ENCODE measurements at regions not wholly inside any gene's neighbourhood (a gene's known extent, or its start where the extent isn't known, plus 50 kb on each side); places are given as distances from the start of the nearest gene placed in this dataset.
"Not testable (repeated sequence)": the region's sequence is repeated elsewhere in the genome, so short reads cannot be mapped to it uniquely, and the experiment has no call there.

- no peak for DNase-seq
These were observed 104.0 kb downstream of the CPZ start for GRCh38 chr4:8696369-8697127.

DNA sequence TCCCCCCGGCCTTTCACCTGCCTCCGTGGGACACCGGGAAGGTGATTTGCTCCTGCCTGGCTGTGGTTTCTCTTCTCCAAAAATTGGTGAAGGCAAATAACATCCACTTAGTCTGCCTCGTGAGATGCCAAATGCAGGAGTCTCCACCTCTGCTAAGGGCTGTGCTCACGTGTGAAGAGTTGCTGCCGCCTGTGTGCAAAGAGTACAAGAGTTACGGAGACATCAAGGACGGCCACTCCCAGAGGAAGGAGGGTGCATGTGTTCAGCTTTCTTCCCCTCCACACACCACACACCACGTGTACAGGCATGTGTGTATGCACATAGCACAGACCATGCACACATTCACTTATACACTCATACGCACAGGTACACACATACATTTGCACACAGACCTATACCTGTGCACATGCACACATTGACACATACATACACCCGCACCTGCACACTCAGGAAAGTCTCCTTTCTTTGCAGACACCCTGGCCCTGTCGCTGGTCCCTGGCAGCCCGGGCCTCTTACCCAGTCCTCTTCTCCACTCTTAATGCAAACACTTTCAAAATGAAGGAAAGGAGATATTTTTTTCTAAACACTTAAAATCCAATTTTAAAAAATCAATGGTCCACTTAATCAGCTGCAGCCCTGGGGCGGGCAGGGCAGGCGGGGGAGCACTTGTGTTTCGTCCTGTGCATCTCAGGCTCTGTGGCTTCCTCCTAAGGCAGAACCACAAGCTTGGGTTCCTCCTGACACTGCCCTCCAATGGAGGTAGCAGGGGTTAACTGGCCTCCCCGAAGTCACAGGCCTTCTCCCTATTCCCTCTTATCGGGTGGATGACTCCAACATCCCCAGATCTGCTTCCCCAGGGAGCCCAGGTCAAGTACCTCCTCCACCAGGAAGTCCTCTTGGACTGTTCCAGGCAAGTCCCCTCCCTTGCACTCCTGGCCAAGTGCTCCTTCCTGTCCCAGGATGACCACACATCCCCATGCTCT lies 103.0 kb downstream of the CPZ start:
- no peak for DNase-seq

GRCh38 chr4:8694651-8695151 lies 102.1 kb downstream of the CPZ start:
- no peak for DNase-seq

DNA sequence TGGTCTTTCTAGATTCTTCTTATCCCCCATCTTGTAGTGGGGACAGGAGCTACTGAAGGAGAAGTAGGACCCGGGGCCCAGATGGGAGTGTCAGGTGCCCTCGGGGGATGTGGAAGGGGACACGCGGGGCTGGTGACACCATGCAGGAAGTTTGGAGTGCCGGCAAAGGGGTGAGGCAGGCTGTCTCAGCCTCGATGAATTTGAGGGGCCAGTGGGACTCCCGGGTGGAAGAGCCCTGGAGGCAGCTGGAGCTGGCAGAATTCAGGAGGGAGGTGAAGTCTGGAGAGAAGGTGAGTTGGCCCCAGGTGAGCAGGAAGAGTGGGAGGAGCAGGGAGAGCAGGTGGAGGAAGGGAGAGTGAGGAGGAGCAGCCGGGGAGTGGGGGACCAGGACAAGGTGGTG lies 101.7 kb downstream of the CPZ start:
- no peak for DNase-seq

DNA sequence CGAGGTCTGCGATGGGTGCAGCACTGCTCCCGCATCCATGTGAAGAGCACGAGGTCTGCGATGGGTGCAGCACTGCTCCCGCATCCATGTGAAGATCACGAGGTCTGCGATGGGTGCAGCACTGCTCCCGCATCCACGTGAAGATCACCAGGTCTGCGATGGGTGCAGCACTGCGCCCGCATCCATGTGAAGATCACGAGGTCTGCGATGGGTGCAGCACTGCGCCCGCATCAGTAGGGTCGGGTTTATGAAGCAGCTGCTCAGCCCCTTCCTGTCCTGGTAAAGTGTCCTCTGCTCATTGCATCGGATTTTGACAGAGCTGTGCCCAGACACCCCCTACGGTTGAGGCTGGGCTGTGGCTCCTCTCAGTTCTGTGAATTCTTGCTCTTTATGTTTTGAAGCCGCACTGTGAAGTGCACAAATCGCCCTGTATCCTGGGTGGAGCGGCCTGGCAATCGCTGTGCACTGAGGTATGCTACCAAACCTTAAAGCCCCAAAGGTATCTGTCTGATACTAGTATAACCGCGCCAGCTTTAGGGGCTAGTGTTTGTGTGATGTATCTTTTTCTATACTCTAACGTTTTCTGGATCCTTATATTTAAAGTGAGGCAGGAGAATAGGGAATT lies 98.7 kb downstream of the CPZ start:
- DNase-seq, result no peak

GRCh38 chr4:8690216-8691150 lies 97.9 kb downstream of the CPZ start:
- no peak for DNase-seq

DNA sequence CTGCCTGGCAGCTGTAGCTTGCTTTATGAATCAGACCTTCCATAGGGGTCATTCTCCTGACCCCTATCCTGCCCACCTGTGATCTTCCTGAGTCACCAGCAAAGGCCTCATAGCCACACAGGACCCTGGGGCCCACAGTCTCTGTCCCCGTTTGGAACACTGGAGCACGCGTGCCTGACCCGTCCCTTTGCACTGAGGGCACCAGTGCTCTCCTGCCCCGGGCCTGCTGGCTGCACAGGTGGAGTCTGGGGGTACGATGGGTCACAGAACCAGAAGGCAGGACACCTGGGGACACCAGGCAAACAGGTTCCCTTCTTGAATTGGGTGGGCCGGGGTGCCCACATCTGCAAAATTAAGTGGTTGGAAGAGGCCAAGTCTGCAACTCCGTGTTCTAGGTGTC lies 97.2 kb downstream of the CPZ start:
- no peak for DNase-seq

GRCh38 chr4:8688908-8689445 lies 96.4 kb downstream of the CPZ start:
- DNase-seq, result no peak

DNA sequence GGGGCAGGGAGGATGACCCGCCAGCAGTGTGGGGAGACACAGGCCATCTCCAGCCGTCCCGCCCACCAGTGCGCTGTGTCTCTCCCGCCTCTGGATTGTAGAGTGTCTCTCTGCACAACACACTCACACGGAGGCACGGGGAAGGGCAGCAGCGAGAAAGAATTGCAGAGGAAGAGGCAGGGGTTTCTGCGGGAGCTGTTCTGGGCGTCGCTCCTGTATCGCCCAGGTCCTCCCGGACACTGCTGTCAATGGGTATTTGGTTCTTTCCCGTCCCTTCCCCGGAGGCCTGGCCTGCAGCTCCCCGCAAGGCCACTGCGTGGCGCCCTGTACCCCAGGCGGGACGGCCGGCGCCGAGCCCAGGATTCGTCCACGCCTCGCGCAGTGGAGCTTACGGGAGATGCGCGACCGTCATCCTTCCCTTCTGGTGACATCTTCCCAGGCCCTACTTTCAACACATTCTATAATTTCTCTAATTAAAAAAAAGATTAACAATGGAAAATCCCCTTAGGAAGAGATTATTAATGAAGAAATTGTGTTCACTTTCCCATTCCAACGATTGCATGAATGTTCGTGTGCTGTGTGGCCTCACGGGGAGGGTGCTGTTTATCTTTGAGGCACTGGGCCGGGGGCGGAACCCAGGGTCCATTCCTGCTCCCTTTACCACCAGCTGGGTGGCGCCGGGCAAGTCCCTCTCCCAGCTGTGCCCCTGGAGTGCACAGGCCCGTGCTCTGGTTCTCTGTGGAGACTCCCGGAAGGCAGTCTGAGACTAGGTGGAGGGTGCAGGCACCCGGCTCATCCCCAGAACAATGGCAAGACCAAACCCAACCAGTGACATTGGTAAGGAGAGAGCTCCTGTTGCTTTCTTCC lies 95.7 kb downstream of the CPZ start:
- no peak for DNase-seq

DNA sequence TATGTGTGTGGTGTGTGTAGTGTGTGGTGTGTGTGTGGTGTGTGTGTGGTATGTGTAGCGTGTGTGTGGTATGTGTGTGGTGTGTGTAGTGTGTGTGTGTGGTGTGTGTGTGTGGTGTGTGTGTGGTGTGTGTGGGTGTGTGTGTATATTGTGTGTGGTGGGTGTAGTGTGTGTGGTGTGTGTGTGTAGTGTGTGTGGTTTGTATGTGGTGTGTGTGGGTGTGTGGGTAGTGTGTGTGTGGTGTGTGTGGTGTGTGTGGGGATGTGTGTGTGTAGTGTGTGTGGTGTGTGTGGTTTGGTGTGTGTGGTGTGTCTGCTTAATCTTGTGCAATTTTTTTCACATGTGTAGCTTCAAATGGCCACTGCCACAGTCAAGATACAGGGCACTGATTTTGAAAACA lies 94.5 kb downstream of the CPZ start:
- no peak for DNase-seq

GRCh38 chr4:8685831-8686230 lies 93.3 kb downstream of the CPZ start:
- DNase-seq, result no peak

DNA sequence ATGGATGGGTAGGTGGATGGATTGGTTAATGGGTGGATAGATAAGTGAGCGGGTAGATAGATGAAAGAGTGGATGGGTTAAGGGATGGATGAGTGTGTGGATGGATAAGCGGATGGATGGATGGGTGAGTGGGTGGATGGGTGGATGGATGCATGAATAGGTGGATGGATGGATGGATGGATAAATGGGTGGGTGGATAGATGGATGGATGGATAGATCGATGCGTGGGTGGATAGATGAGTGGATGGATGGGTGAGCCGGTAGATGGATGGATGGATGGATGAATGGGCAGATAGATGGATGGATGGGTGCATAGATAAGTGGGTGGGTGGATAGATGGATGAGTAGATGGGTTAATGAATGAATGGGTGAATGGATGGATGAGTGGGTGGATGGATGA lies 90.9 kb downstream of the CPZ start:
- DNase-seq, result no peak

DNA sequence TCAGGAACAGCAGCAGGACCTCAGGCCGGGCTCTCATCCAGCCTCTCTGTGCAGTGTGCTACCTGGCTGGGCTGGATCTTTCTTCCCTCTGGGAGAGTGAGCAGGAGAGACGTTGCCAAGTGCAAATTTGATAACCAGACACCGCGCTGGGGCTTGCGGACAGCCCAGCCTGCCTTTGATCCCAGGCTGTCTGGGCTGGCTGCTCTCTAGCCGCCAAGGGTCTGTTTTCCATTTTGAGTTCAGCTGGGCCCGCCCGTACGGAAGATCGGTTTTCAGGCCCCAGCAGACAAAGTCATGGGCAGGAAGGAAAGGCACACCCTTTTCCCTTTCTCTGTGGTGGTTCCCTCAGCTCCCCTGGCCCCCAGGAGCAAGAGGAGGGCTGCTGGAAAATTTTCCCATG lies 90.2 kb downstream of the CPZ start:
- no peak for DNase-seq

DNA sequence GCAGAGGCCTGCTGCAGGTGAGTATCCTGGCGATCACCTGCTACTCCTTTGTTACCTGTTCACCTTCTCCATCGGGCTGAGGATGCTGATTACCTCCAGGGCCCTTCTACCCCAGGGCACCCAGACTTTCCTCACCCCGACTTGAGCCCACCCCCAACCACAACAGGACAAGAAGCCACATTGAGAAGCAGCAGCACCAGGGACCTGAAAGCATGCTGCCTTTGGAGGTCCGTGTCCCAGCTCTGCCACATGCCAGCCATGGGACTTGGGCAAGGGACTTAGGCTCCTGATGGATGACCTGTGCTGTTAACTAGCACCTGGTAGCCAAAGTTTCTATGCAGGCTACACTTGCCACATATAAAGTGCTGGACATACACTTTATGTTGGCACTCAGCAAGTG lies 89.7 kb downstream of the CPZ start:
- DNase-seq, result no peak

DNA sequence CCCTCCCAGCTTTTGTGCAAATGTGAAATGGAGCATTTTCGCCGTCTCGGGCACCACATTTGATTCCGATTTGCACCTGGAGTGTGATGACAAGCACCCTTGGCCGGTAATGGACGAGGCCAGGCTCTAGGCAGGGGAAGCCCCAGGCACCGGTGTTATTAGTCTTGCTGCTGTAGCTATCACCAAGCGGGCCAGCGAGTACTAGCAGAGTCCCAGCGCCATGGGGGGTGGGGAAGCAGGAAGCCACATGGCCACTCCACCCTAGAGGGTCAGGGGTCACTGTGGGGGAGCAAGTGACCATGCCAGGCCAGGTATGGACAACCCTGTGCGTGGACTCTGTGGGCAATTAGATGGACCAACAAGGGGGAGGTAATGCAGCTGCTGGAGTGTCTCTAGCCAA lies 88.8 kb downstream of the CPZ start:
- DNase-seq, result no peak

DNA sequence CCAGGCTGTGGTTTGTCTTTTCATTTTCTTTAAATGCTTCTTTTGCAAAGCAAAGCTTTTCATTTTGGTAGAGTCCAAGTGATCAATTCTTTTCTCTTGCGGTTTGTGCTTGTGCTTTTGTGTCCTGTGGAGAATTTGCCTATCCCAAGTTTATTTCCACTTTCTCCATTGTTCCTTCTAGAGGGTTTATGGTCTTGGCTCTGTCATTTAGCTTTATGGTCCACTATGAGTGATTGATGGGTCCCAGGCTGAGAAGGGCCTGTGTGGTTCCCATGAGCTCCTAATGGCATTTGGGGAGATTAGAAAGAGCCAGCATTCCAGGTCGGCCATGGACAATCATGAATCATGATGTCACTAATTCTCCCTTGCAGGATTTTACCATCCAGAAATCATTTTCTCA lies 86.5 kb downstream of the CPZ start:
- DNase-seq, result no peak

- DNase-seq, result no peak
These were observed 84.1 kb downstream of the CPZ start for GRCh38 chr4:8676676-8677075.

DNA sequence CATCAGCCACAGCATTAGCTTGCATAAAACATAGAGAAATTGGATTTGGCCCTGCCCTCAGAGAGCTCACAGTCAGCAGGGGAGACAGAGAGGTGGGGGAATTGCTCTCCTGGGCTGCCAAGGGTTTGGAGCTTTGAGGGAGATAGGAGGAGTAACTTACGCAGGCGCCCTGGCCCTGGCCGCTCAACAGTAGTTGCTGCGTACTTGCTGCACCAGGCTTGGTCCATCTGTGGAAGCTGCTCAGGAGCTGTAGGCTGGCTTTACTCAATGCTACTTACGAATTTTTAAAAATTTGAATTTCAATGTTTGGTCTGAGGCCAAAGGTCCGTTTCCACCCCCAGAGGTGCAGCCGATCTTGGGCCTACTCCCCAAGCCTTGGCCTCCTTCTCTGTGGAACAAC lies 83.3 kb downstream of the CPZ start:
- DNase-seq, result no peak

GRCh38 chr4:8675383-8675782 lies 82.8 kb downstream of the CPZ start:
- no peak for DNase-seq

GRCh38 chr4:8674311-8674885 lies 81.8 kb downstream of the CPZ start:
- DNase-seq, result no peak

DNA sequence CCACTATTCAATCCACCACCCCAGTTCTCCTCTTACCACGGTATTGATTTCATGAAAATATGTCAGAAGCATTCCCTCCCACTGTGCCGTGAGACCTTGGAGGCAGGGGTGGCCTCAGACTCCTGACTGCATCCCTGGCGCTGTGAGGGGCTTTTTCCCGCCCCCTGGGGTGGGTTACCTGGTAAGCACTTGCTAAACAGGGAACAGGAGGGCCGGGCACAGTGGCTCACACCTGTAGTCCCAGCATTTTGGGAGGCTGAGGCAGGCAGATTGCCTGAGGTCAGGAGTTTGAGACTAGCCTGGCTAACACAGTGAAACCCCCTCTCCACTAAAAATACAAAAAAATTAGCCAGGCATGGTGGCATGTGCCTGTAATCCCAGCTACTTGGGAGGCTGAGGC lies 80.5 kb downstream of the CPZ start:
- DNase-seq, result not testable (repeated sequence)
